HG03432 (cell line): ENCODE measurements at regions not wholly inside any gene's neighbourhood (a gene's known extent, or its start where the extent isn't known, plus 50 kb on each side); places are given as distances from the start of the nearest gene placed in this dataset.

Experiments used
- ATAC-seq: cut with Tn5 transposase; IDR thresholded peaks from one replicate; pipeline ENCODE4 v1.9.1; 2021; ENCODE audit warnings: mild to moderate bottlenecking, moderate library complexity; ENCODE audit not compliant: unreplicated experiment

GRCh38 chr17:77466596-77467223 is 325.9 kb downstream of the SEC14L1 start:
- no peak for ATAC-seq

GRCh38 chr17:77467521-77467920 is 326.8 kb downstream of the SEC14L1 start:
- no peak for ATAC-seq

- ATAC-seq = no peak
Observed at GRCh38 chr17:77468897-77469296, 328.1 kb downstream of the SEC14L1 start.

- ATAC-seq = no peak
Observed at GRCh38 chr17:77470330-77470786, 329.6 kb downstream of the SEC14L1 start.

- ATAC-seq = no peak
Observed at GRCh38 chr17:77470800-77471733, 330.3 kb downstream of the SEC14L1 start.

GRCh38 chr17:77471984-77472461 is 331.3 kb downstream of the SEC14L1 start:
- ATAC-seq = no peak

GRCh38 chr17:77472468-77473310 is 331.9 kb downstream of the SEC14L1 start:
- no peak for ATAC-seq

- no peak for ATAC-seq
Observed at GRCh38 chr17:77473615-77474226, 333.0 kb downstream of the SEC14L1 start.

GRCh38 chr17:77474292-77474988 is 333.7 kb downstream of the SEC14L1 start:
- no peak for ATAC-seq

GRCh38 chr17:77475016-77475976 is 334.5 kb downstream of the SEC14L1 start:
- ATAC-seq = no peak

- no peak for ATAC-seq
Observed at GRCh38 chr17:77476006-77476405, 335.2 kb downstream of the SEC14L1 start.

- no peak for ATAC-seq
Observed at GRCh38 chr17:77476498-77476897, 335.7 kb downstream of the SEC14L1 start.

GRCh38 chr17:77476931-77477805 is 336.4 kb downstream of the SEC14L1 start:
- ATAC-seq = no peak

GRCh38 chr17:77478281-77478680 is 337.5 kb downstream of the SEC14L1 start:
- ATAC-seq = no peak

GRCh38 chr17:77478899-77479298 is 338.1 kb downstream of the SEC14L1 start:
- ATAC-seq = no peak

- ATAC-seq = no peak
Observed at GRCh38 chr17:77479372-77480198, 338.8 kb downstream of the SEC14L1 start.

- ATAC-seq = no peak
Observed at GRCh38 chr17:77480199-77480508, 339.4 kb downstream of the SEC14L1 start.
